ENCODE measurements at regions not wholly inside any gene's neighbourhood (a gene's known extent, or its start where the extent isn't known, plus 50 kb on each side); places are given as distances from the start of the nearest gene placed in this dataset.
"Not testable (repeated sequence)": the region's sequence is repeated elsewhere in the genome, so short reads cannot be mapped to it uniquely, and the experiment has no call there.

- not testable (repeated sequence) for DNase-seq, H3K4me1 Mint-ChIP-seq, H3K27me3 Mint-ChIP-seq, H3K27ac Mint-ChIP-seq, H3K9me3 Mint-ChIP-seq, H3K4me3 Mint-ChIP-seq, ATAC-seq
These were observed 927.3 kb downstream of the SPATA31A7 start for GRCh38 chr9:62116951-62117640.

- H3K27me3 Mint-ChIP-seq, H3K4me3 Mint-ChIP-seq, H3K4me1 Mint-ChIP-seq, DNase-seq, H3K9me3 Mint-ChIP-seq, ATAC-seq, H3K27ac Mint-ChIP-seq: not testable (repeated sequence)
These were observed 929.8 kb downstream of the SPATA31A7 start for GRCh38 chr9:62119656-62120055.

DNA sequence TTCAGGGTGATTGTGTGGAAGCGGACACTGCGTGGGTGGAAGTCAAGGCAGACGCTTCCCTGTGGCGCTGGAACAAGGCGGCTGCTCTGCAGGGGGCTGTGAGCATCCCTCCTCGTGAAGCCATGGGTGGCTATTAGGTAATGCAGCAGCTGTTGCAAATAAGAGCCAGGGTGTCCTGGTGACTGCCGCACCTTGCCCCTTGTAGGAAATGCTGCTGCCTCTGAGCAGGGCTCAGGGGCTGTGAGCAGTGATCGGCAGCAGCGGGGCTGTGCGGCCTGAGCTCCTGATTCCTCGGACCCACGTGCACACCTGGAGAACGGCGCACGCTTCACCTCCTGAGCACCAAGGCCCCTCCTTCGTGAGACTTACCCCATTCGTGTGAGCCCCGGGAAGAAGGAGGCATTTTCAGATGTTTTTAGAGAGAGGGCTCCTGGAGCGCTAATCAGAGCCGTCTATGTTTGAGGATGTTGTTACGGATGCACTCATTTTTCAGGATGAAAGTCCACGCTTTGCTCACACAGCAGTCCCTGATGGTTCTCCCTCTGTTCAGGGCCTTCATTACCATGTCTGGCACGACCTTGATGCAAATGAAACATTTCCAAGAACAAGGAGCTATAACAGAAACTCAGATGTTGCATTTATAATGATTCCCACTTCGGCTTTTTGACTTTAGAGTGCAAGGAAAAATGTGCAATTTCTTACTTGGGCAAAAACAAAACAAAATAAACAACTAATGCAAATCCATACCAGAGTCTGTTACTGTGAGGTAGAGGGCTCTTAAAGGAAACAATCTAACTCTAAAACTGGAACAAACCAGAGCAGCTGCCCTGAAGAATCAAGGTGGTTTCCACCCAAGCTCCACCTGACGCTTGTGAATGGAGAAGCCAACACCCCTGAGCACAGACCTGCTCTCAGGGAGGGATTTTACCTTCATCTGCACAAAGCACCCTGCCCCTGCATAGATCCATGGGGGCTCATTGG, 936.1 kb downstream of the SPATA31A7 start:
- not testable (repeated sequence) for H3K4me1 Mint-ChIP-seq, H3K27ac Mint-ChIP-seq, ATAC-seq, H3K27me3 Mint-ChIP-seq, H3K9me3 Mint-ChIP-seq, DNase-seq, H3K4me3 Mint-ChIP-seq

DNA sequence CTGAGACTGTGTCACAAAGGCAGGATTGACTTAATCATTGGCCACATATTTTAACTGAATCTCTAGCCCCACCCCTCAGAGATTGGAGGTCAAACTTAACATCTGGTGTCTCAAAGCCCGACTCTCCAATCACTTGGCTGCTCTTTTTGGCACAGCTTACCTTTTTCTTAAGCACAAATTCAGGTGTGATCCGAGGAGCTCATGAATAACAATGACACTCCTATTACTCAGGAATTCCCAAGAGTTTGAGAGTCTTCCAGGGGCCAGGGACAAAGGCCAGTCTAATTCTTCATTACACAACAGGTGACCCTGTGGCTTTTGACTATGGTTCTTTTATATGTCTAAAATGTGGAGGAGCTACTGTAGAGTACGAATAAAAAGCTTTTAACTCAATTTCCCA, 945.2 kb downstream of the SPATA31A7 start:
- not testable (repeated sequence) for ATAC-seq, DNase-seq, H3K9me3 Mint-ChIP-seq, H3K27me3 Mint-ChIP-seq, H3K4me3 Mint-ChIP-seq, H3K4me1 Mint-ChIP-seq, H3K27ac Mint-ChIP-seq

GRCh38 chr9:62145648-62146047, 955.8 kb downstream of the SPATA31A7 start:
- not testable (repeated sequence) for DNase-seq, H3K4me1 Mint-ChIP-seq, H3K4me3 Mint-ChIP-seq, H3K27ac Mint-ChIP-seq, H3K9me3 Mint-ChIP-seq, ATAC-seq, H3K27me3 Mint-ChIP-seq
